GM12865 (cell line): ENCODE measurements at regions not wholly inside any gene's neighbourhood (a gene's known extent, or its start where the extent isn't known, plus 50 kb on each side); places are given as distances from the start of the nearest gene placed in this dataset.

Experiments
- DNase-seq: peaks from one replicate; pipeline ENCODE4 v3.0.0; 2010; ENCODE audit warnings: low read depth
- H3K4me3 ChIP-seq: 2 replicates; pipeline ENCODE4 v1.5.1; 2011; ENCODE audit warnings: mild to moderate bottlenecking, low read depth, low read length, control low read depth
- CTCF ChIP-seq: IDR thresholded peaks from 2 replicates; pipeline ENCODE4 v1.5.1; 2011; ENCODE audit warnings: low read length, control low read depth, low read depth, inconsistent platforms; ENCODE audit not compliant: insufficient read depth; ENCODE audit errors: missing control alignments

- no peak for TF ChIP-seq CTCF
- H3K4me3 ChIP-seq = no peak overlapping the region
- no peak for DNase-seq
Measured at GRCh38 chr10:130877126-130877525, 434.4 kb downstream of the TCERG1L start.

- H3K4me3 ChIP-seq = no peak overlapping the region
- TF ChIP-seq CTCF = no peak
- DNase-seq = no peak
Measured at GRCh38 chr10:130878131-130878530, 433.4 kb downstream of the TCERG1L start.

GRCh38 chr10:130882906-130883305 is 428.6 kb downstream of the TCERG1L start:
- no peak for DNase-seq
- no peak for TF ChIP-seq CTCF
- no peak overlapping the region for H3K4me3 ChIP-seq

GRCh38 chr10:130884456-130884855 is 427.1 kb downstream of the TCERG1L start:
- TF ChIP-seq CTCF = no peak

GRCh38 chr10:130885021-130885655 is 426.4 kb downstream of the TCERG1L start:
- no peak for TF ChIP-seq CTCF
- no peak for DNase-seq
- H3K4me3 ChIP-seq = no peak overlapping the region

More at GRCh38 chr10:130884456-130884855, 427.1 kb downstream of the TCERG1L start:
- DNase-seq = no peak
- H3K4me3 ChIP-seq = no peak overlapping the region

- TF ChIP-seq CTCF = no peak
- H3K4me3 ChIP-seq = no peak overlapping the region
- no peak for DNase-seq
Measured at GRCh38 chr10:130887170-130887569, 424.4 kb downstream of the TCERG1L start.

- no peak for DNase-seq
- no peak for TF ChIP-seq CTCF
- no peak overlapping the region for H3K4me3 ChIP-seq
Measured at GRCh38 chr10:130888493-130888892, 423.0 kb downstream of the TCERG1L start.
